HG03025 (cell line): ENCODE measurements at regions not wholly inside any gene's neighbourhood (a gene's known extent, or its start where the extent isn't known, plus 50 kb on each side); places are given as distances from the start of the nearest gene placed in this dataset.

Experiments used
- ATAC-seq: cut with Tn5 transposase; IDR thresholded peaks from one replicate; pipeline ENCODE4 v1.9.1; 2021; ENCODE audit warnings: mild to moderate bottlenecking, moderate library complexity; ENCODE audit not compliant: unreplicated experiment, low FRiP score

DNA sequence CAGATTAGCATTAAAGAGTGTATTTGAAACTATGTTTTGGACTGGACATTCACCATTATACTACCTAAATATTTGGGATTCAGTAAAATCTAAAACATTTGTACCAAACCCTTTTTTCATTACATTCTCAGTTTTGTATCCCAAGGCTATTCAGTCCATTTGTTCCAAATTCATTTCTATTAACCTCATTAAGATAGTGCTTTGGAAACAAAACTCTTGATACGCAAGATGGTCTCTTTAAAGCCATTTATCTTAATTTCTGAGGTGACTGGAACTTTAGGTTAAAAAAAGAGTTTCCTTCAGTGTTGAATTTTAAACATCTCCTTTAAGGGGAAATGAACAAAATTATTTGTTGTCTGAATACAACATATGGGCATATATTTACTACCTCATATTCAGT is 702.5 kb upstream of the GRAMD2B start:
- ATAC-seq = no peak

DNA sequence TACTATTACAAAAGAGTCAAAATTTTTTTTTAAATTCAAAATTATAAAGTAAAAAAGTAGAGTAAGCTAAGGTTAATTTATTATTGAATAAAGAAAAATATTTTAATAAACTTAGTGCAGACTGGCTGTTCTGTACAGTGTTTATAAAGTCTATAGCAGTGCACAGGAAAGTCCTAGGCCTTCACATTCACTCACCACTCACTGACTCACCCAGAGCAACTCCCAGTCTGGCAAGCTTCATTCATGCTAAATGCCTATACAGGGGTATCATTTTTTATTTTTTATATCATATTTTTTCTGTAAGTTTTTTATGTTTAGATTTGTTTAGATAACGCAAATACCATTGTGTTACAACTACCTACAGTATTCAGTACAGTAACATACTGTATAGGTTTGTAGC is 700.7 kb upstream of the GRAMD2B start:
- no peak for ATAC-seq

DNA sequence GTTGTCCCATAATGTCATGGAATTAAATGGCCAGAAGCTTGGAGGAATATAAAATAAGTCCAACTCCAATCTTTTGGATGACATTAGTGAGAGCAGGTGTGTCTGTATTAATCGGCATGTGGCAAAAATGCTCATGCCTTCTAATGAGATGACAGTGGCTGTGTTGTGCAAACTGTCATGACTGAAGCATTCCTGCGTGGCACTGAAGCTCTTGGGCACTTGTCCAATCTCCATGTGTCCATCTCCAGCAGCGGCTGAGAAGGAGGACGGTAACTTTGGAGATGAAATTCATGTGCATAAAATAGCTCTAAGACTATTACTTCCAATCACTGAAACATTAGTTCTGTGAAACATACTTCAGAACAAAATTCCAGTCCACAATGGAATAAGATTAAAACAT is 697.5 kb upstream of the GRAMD2B start:
- no peak for ATAC-seq

- no peak for ATAC-seq
Observed at GRCh38 chr5:125743939-125744338, 679.3 kb upstream of the GRAMD2B start.

GRCh38 chr5:125746917-125747316 is 676.3 kb upstream of the GRAMD2B start:
- ATAC-seq = no peak

GRCh38 chr5:125750147-125750860 is 672.9 kb upstream of the GRAMD2B start:
- no peak for ATAC-seq

DNA sequence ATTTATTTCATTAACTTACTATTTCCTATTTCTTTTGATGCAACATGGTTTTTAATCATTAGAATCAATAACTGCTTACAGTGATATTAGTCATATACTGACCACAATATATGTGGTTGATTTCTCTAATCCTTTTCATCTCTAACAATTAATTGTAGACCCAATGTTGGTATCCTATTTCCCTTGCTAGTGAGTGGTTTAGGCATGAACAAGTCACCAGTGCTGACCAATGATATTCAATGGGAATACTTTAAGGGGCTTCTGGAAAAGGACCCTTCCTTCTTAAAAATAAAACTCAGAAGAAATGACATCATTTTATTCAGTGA is 672.4 kb upstream of the GRAMD2B start:
- no peak for ATAC-seq

GRCh38 chr5:125756456-125756855 is 666.8 kb upstream of the GRAMD2B start:
- ATAC-seq = no peak

- ATAC-seq = no peak
Observed at GRCh38 chr5:125766706-125767105, 656.5 kb upstream of the GRAMD2B start.

DNA sequence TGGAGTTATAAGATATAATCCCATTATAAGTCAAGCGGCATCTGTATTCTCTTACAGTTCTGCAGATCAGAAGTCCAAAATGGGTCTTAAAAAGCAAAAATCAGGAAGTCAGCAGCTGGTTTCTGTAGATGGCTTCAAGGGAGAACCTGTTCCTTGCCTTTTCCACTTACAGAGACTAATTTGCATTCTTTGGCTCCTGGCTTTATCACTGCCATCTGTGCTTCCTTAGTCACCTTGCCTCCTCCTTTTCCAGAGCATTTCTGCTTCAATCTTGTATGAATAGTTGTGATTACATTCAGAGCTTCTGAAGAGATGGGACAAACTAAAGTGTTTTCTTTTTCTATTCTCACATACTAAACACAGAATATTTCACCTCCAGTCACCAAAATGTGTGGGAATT is 647.3 kb upstream of the GRAMD2B start:
- no peak for ATAC-seq

DNA sequence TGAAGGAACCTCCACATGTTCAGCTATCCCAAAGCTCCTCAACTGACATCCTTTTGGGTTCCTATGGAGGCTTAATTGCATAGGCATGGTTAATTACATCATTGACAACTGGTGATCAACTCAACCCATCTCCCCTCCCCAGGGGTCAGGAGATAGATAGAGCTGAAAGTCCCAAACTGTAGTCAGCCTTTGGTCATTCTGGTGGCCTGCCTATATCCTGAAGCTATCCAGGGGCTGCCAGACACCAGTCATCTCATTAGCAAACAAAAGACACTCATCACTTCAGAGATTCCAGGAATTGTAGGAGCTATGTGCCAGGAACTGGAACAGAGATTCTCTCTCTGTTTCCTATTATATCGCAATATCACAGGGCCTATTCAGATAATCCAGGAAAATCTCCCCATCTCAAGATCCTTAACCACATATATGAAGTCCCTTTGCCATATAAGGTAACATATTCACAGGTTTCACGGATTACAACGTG is 646.5 kb upstream of the GRAMD2B start:
- ATAC-seq = no peak

- no peak for ATAC-seq
Observed at GRCh38 chr5:125778791-125779190, 644.4 kb upstream of the GRAMD2B start.

DNA sequence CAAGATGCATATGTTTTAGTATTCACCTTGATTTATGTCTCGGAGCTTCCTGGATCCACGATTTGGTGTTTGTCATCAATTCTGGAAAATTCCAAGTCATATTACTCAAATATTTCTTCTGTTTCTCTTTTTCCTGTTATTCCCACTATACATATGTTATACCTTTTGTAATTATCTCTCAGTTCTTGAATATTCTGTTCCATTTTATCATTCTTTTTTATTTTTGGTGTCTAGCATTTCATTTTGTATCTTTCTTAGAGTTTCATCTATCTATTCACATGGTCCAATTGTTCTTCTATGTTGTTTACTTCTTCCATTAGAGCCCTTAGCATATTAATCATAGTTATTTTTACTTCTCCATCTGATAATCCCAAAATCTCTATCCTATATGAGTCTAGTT is 637.8 kb upstream of the GRAMD2B start:
- no peak for ATAC-seq

DNA sequence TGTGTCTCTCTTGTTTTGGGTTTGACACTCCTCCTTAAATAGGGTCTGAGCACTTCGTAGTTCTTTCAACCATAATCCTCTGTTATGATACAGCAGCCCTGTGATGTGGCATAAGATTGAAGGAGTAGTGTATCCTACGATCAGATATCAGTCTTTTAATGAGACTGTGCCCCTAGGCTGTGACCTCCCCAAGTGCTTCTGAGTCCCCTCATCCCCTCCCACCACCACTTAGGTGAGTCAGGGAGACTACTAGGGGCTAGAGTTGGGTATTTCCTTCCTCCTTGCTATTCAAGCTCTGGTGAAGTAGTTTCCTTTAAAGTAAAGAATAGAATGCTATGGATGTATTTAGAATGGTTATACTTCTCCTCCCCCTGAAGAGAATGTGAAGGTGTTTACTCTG is 637.2 kb upstream of the GRAMD2B start:
- ATAC-seq = no peak

- ATAC-seq = no peak
Observed at GRCh38 chr5:125793470-125793869, 629.7 kb upstream of the GRAMD2B start.

DNA sequence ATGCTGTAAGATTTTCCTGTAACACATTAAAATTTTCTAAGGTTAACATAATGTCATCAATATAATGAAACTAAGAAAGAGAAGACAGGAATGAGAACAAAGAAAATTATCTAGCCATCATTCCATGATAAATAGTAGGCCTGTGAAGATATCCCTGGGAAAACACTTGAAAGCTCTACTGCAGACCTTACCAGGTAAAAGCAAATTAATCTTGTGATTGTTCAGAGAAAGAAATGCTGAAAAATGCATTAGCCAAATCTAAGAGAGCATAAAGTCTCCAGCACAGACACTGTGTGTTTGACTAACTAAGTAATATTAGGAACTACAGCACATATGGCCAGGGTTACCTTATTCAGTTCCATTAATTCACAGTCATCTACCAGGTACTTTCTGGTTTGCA is 628.3 kb upstream of the GRAMD2B start:
- no peak for ATAC-seq

- ATAC-seq = no peak
Observed at GRCh38 chr5:125798307-125798706, 624.9 kb upstream of the GRAMD2B start.

DNA sequence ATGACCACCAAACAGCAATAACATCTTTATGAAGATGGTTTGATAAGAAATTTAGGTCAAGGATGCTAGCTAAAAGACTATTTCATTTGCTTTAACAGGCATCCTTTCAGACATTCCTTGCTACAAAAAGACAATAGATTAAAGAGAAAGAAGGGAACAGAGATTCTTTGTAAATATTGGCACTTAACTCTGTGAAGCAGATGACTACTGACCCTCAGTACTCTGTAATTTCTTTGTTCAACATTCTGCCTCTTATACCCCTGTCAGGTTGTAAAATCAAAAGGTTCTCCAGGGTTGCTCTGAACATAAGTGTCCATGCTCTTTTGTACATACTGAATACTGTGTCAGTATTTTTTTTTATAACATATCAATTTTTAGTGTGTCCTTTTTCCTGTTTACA is 610.6 kb upstream of the GRAMD2B start:
- no peak for ATAC-seq

DNA sequence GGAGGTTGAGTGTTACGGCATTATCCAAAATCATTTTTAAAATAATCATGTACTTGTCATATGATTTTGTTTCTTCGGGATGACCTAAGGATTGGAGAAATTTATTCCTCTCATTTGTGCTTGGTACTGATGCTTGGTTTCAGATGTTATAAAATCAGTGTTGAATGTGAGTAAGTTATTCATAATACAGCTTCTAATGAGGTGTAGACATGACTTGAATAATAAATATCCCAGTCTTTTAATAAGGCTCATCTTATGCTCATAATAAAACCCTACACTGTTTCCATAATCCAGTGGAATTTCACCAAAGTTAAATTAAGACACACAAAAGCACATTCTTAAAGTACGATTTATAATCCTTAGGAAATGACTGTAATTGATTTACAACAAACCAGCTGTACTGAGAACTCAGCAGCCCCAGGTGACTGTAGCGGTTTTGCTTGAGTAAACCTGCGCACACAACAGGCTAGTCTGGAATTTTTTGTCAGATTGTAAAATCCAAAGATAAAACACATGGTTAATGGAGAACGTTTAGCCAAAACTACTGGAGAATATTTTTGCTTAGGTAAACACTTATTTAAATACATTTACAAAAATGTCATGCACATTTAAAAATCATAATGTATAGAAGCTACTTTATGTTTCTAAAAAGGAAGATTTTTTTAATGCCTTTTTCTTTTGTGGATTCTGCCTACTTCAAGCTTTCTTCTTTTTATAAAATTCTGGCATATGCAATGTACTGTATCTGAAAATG is 609.8 kb upstream of the GRAMD2B start:
- no peak for ATAC-seq

- no peak for ATAC-seq
Observed at GRCh38 chr5:125814119-125814518, 609.1 kb upstream of the GRAMD2B start.

DNA sequence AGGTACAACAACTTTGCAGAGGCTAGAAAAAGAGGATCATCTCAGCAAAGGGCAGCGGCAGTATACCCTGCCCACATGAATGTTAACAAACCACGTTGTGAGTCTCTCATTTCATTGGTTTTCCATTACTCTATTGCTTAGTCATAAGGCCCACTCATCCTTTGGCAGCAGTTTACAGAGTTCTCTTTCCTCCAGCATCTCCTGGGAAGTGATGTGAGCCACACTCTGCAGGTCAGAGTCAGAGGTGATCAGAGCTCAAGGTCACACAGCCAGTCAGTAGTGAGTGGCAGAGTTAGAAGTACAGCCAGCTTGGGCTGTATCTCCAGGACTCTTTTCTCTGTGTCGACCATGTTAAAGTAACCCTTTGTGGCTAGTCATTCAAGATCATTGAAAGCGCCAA is 599.6 kb upstream of the GRAMD2B start:
- ATAC-seq = no peak

- ATAC-seq = no peak
Observed at GRCh38 chr5:125826214-125826613, 597.0 kb upstream of the GRAMD2B start.
